ENCODE measurements at regions not wholly inside any gene's neighbourhood (a gene's known extent, or its start where the extent isn't known, plus 50 kb on each side); places are given as distances from the start of the nearest gene placed in this dataset.

DNA sequence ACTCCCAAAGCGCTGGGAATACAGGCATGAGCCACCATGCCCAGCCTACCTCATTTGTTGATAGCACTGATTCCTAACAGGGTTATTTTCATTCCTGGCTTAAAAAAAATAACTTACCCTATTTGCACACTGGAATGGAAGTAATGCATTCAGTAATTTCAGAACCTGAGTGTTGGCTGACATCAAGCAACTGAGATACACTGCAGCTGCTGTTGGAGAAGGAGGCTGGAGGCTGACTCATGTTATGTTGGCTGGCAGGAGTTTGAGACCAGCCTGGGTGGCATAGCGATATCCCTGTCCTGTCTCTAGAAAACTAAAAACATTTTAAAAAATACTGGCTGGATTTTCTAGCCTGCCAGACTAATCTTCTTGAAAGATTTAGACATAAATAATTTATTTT, 385.1 kb upstream of the MEX3C start:
- 96% methylated on average over 2 of the region's 2 CpGs; no CpG with 5 or more reads in 1 of the 2 experiments for WGBS, 2 experiments (ENCODE audit: extremely low coverage in 1 of 2, insufficient coverage in 1 of 2, insufficient read length in 1 of 2, insufficient replicate concordance in 2 of 2, low coverage in 1 of 2, low lambda C conversion rate in 2 of 2, missing lambda C conversion rate in 1 of 2)
- TF ChIP-seq POLR2A (IDR thresholded peaks at IDR 0.05; ENCODE audit: control extremely low read depth in 1 of 2, low read depth in 2 of 2, low read length in 2 of 2) (no peak), TBP (IDR thresholded peaks at IDR 0.05; ENCODE audit: low read depth, low read length) (no peak), SRF (IDR thresholded peaks at IDR 0.05; ENCODE audit: low read depth, low read length) (no peak), POLR2AphosphoS5 (IDR thresholded peaks at IDR 0.05; ENCODE audit: low read depth, low read length) (no peak), JUN (IDR thresholded peaks at IDR 0.05; ENCODE audit: low read depth, low read length) (no peak), RNF2 (IDR thresholded peaks at IDR 0.05; ENCODE audit: borderline replicate concordance, low read depth, low read length, missing control alignments, poor library complexity, severe bottlenecking) (no peak), TCF12 (IDR thresholded peaks at IDR 0.05; ENCODE audit: low read depth, low read length) (no peak), TEAD4 (IDR thresholded peaks at IDR 0.05; ENCODE audit: low read depth, low read length) (no peak), NANOG (IDR thresholded peaks at IDR 0.05; ENCODE audit: insufficient read depth, low read depth, low read length, poor library complexity, severe bottlenecking) (no peak), BCL11A (IDR thresholded peaks at IDR 0.05; ENCODE audit: low read depth in 2 of 2, low read length in 2 of 2) (no peak), SAP30 (IDR thresholded peaks at IDR 0.05; ENCODE audit: insufficient read depth, insufficient replicate concordance, low read length) (no peak)
- H3K23me2 ChIP-seq (ENCODE audit: low read depth, low read length): no peaks in the 10 kb centered on the region
- H3K14ac ChIP-seq (ENCODE audit: insufficient read length): no peak overlapping the region
- no peak overlapping the region for H4K91ac ChIP-seq (replicated peaks; ENCODE audit: insufficient read length, low read length)
- peaks cover 0 to 4% (median 0%) of the 10 kb centered on the region in 4 experiments; a peak in 1 of 7 replicates for H3K4me1 ChIP-seq (replicated peaks in 1 of 4; ENCODE audit: control insufficient read depth in 3 of 4, insufficient read depth in 4 of 4, low read length in 3 of 4)
- FAIRE-seq: no peak
- no peaks in the 10 kb centered on the region for H3K79me1 ChIP-seq (ENCODE audit: low read depth, low read length)
- CTCF ChIA-PET (ENCODE audit: partially characterized antibody): interaction anchor here (0.7 kb wide), 1 partner anchor 15 kb away, joined by 3 read pairs; no protein-coding TSS in a partner anchor
- no peak overlapping the region for H3K4me3 ChIP-seq (ENCODE audit: extremely low read depth in 1 of 4, insufficient read depth in 2 of 4, low read depth in 3 of 4, low read length in 4 of 4)
- H2AFZ ChIP-seq (ENCODE audit: low read length): no peak overlapping the region
- H3K18ac ChIP-seq (ENCODE audit: extremely low read depth, low read length): no peak overlapping the region
- no peaks in the 10 kb centered on the region for H3K36me3 ChIP-seq (ENCODE audit: control insufficient read depth in 2 of 4, insufficient read depth in 4 of 4, low read length in 3 of 4)
- no peak overlapping the region for H3K23ac ChIP-seq (ENCODE audit: insufficient read length)
- no peak overlapping the region for H3K9ac ChIP-seq (replicated peaks in 1 of 4; ENCODE audit: extremely low read depth in 1 of 4, low read depth in 3 of 4, low read length in 3 of 4)
- H3K4ac ChIP-seq (replicated peaks; ENCODE audit: insufficient read length, low read depth, low read length): no peak overlapping the region
- H2BK5ac ChIP-seq (ENCODE audit: low read depth, low read length): no peak overlapping the region
- H3K79me2 ChIP-seq (ENCODE audit: control insufficient read depth in 1 of 2, insufficient read depth in 2 of 2, low read length in 2 of 2): no peaks in the 10 kb centered on the region
- no peaks in the 10 kb centered on the region for H4K20me1 ChIP-seq (replicated peaks in 1 of 2; ENCODE audit: control insufficient read depth in 1 of 2, insufficient read depth in 2 of 2, low read length in 2 of 2)
- no peaks in the 10 kb centered on the region for H3K9me3 ChIP-seq (ENCODE audit: insufficient read depth in 2 of 2, low read depth in 1 of 2, low read length in 1 of 2)
- no peak overlapping the region for H2BK15ac ChIP-seq (ENCODE audit: low read length)
- H3K27ac ChIP-seq (ENCODE audit: low read depth, low read length): no peak overlapping the region
- H2BK120ac ChIP-seq (replicated peaks; ENCODE audit: low read depth, low read length): no peak overlapping the region
- H2BK20ac ChIP-seq (ENCODE audit: low read length): no peak overlapping the region
- POLR2A ChIA-PET (ENCODE audit: partially characterized antibody): no interaction called here
- H4K8ac ChIP-seq (ENCODE audit: extremely low read depth, insufficient read depth, low read length): no peak overlapping the region
- no peak overlapping the region for H3K4me2 ChIP-seq (ENCODE audit: insufficient read depth in 1 of 2, low read depth in 2 of 2, low read length in 2 of 2)
- H2BK12ac ChIP-seq (ENCODE audit: low read depth, low read length): no peak overlapping the region
- no peak for DNase-seq (ENCODE audit: low read depth in 1 of 2, low spot score in 2 of 2)
- H3K56ac ChIP-seq (replicated peaks; ENCODE audit: insufficient read length, low read depth, low read length): no peak overlapping the region
- H2AK5ac ChIP-seq (ENCODE audit: low read depth, low read length): no peak overlapping the region
- H4K5ac ChIP-seq (ENCODE audit: insufficient read length, low read depth, low read length): no peak overlapping the region
- H3K27me3 ChIP-seq (replicated peaks in 1 of 4; ENCODE audit: control insufficient read depth in 3 of 4, extremely low read depth in 1 of 4, insufficient read depth in 3 of 4, low read length in 3 of 4): peaks cover 0 to 2% (median 0%) of the 10 kb centered on the region in 4 experiments; a peak in 2 of 7 replicates
